GM21526 (cell line): ENCODE measurements at regions not wholly inside any gene's neighbourhood (a gene's known extent, or its start where the extent isn't known, plus 50 kb on each side); places are given as distances from the start of the nearest gene placed in this dataset.

Source experiments
- ATAC-seq: cut with Tn5 transposase; IDR thresholded peaks from one replicate; pipeline ENCODE4 v1.9.1; 2021; ENCODE audit warnings: moderate library complexity; ENCODE audit not compliant: unreplicated experiment, low FRiP score

- no peak for ATAC-seq
These were observed 116.9 kb upstream of the ATP8B1 start for GRCh38 chr18:57920036-57920435.

- ATAC-seq: no peak
These were observed 115.5 kb upstream of the ATP8B1 start for GRCh38 chr18:57918601-57919000.

- no peak for ATAC-seq
These were observed 113.6 kb upstream of the ATP8B1 start for GRCh38 chr18:57916684-57917083.

- no peak for ATAC-seq
These were observed 112.9 kb upstream of the ATP8B1 start for GRCh38 chr18:57915865-57916582.

GRCh38 chr18:57915248-57915647 lies 112.1 kb upstream of the ATP8B1 start:
- no peak for ATAC-seq

- ATAC-seq: no peak
These were observed 110.6 kb upstream of the ATP8B1 start for GRCh38 chr18:57913686-57914085.

- ATAC-seq: no peak
These were observed 107.7 kb upstream of the ATP8B1 start for GRCh38 chr18:57910817-57911216.

- ATAC-seq: no peak
These were observed 107.0 kb upstream of the ATP8B1 start for GRCh38 chr18:57910134-57910533.

GRCh38 chr18:57909620-57910019 lies 106.5 kb upstream of the ATP8B1 start:
- no peak for ATAC-seq

GRCh38 chr18:57908092-57908491 lies 105.0 kb upstream of the ATP8B1 start:
- no peak for ATAC-seq

GRCh38 chr18:57907550-57907949 lies 104.4 kb upstream of the ATP8B1 start:
- ATAC-seq: no peak

GRCh38 chr18:57906852-57907251 lies 103.7 kb upstream of the ATP8B1 start:
- no peak for ATAC-seq

- no peak for ATAC-seq
These were observed 101.4 kb upstream of the ATP8B1 start for GRCh38 chr18:57904535-57904934.

GRCh38 chr18:57902721-57903120 lies 99.6 kb upstream of the ATP8B1 start:
- no peak for ATAC-seq

- no peak for ATAC-seq
These were observed 98.9 kb upstream of the ATP8B1 start for GRCh38 chr18:57901825-57902589.

- no peak for ATAC-seq
These were observed 97.9 kb upstream of the ATP8B1 start for GRCh38 chr18:57900906-57901435.

- ATAC-seq: no peak
These were observed 95.5 kb upstream of the ATP8B1 start for GRCh38 chr18:57898506-57899124.

GRCh38 chr18:57895182-57895581 lies 92.1 kb upstream of the ATP8B1 start:
- ATAC-seq: no peak

- ATAC-seq: no peak
These were observed 88.7 kb upstream of the ATP8B1 start for GRCh38 chr18:57891707-57892391.

GRCh38 chr18:57890266-57890665 lies 87.2 kb upstream of the ATP8B1 start:
- ATAC-seq: no peak

- ATAC-seq: no peak
These were observed 86.7 kb upstream of the ATP8B1 start for GRCh38 chr18:57889841-57890240.
